ENCODE measurements at regions not wholly inside any gene's neighbourhood (a gene's known extent, or its start where the extent isn't known, plus 50 kb on each side); places are given as distances from the start of the nearest gene placed in this dataset.

- no peaks in the 10 kb centered on the region for H3K27me3 ChIP-seq (ENCODE audit: insufficient read depth, low read depth, low read length)
- H3K9ac ChIP-seq (ENCODE audit: low read length): no peak overlapping the region
- no peak overlapping the region for H3K4me2 ChIP-seq (ENCODE audit: low read length)
- H3K36me3 ChIP-seq (ENCODE audit: insufficient read depth, low read length): no peaks in the 10 kb centered on the region
- H2AFZ ChIP-seq (ENCODE audit: low read depth, low read length): no peak overlapping the region
- H3K9me2 ChIP-seq (ENCODE audit: insufficient read depth, low read length): no peaks in the 10 kb centered on the region
- H4K20me1 ChIP-seq (ENCODE audit: insufficient read depth): no peaks in the 10 kb centered on the region
- H3K27ac ChIP-seq (ENCODE audit: low read length): no peak overlapping the region
- no peaks in the 10 kb centered on the region for H3F3A ChIP-seq (ENCODE audit: insufficient read depth, low read length, poor library complexity, severe bottlenecking)
- H3K4me3 ChIP-seq (ENCODE audit: low read length): no peak overlapping the region
- no peak for TF ChIP-seq TAF1 (IDR thresholded peaks at IDR 0.05; ENCODE audit: low read depth)
- TF ChIP-seq SMC3 (conservative IDR thresholded peaks at IDR 0.05; ENCODE audit: poor library complexity): no peak
- TF ChIP-seq RAD21 (conservative IDR thresholded peaks at IDR 0.05): no peak
- TF ChIP-seq EP300 (conservative IDR thresholded peaks at IDR 0.05; ENCODE audit: poor library complexity, severe bottlenecking): no peak
- no peak for TF ChIP-seq CTCF (IDR thresholded peaks at IDR 0.05; ENCODE audit: poor library complexity, severe bottlenecking)
- TF ChIP-seq EZH2 (IDR thresholded peaks at IDR 0.05; ENCODE audit: borderline replicate concordance, insufficient read depth, low read length, poor library complexity, severe bottlenecking): no peak
- TF ChIP-seq REST (IDR thresholded peaks at IDR 0.05; ENCODE audit: borderline replicate concordance): no peak
- TF ChIP-seq POLR2AphosphoS5 (IDR thresholded peaks at IDR 0.05): no peak
- no peak for TF ChIP-seq MXI1 (conservative IDR thresholded peaks at IDR 0.05; ENCODE audit: poor library complexity, severe bottlenecking)
- H3K9me3 ChIP-seq (ENCODE audit: low read length): no peaks in the 10 kb centered on the region
- H3K79me2 ChIP-seq (replicated peaks; ENCODE audit: insufficient read depth, low read length): no peaks in the 10 kb centered on the region
Measured at GRCh38 chr3:157857440-157857839, 248.8 kb downstream of the SHOX2 start.

GRCh38 chr3:157856078-157856939 lies 249.9 kb downstream of the SHOX2 start:
- H3K4me3 ChIP-seq (ENCODE audit: low read length): no peak overlapping the region
- no peak overlapping the region for H3K27ac ChIP-seq (ENCODE audit: low read length)
- no peak overlapping the region for H3K9ac ChIP-seq (ENCODE audit: low read length)

More at GRCh38 chr3:157856078-157856939, 249.9 kb downstream of the SHOX2 start:
- Histone ChIP-seq H3K27me3 (ENCODE audit: insufficient read depth, low read depth, low read length) (no peaks in the 10 kb centered on the region), H3K9me2 (ENCODE audit: insufficient read depth, low read length) (no peaks in the 10 kb centered on the region), H3F3A (ENCODE audit: insufficient read depth, low read length, poor library complexity, severe bottlenecking) (no peaks in the 10 kb centered on the region), H2AFZ (ENCODE audit: low read depth, low read length) (no peak overlapping the region), H3K79me2 (replicated peaks; ENCODE audit: insufficient read depth, low read length) (no peaks in the 10 kb centered on the region), H4K20me1 (ENCODE audit: insufficient read depth) (no peaks in the 10 kb centered on the region), H3K9me3 (ENCODE audit: low read length) (no peaks in the 10 kb centered on the region), H3K36me3 (ENCODE audit: insufficient read depth, low read length) (no peaks in the 10 kb centered on the region), H3K4me2 (ENCODE audit: low read length) (no peak overlapping the region)
- TF ChIP-seq RAD21 (conservative IDR thresholded peaks at IDR 0.05): no peak
- TF ChIP-seq TAF1 (IDR thresholded peaks at IDR 0.05; ENCODE audit: low read depth): no peak
- TF ChIP-seq EP300 (conservative IDR thresholded peaks at IDR 0.05; ENCODE audit: poor library complexity, severe bottlenecking): no peak
- no peak for TF ChIP-seq CTCF (IDR thresholded peaks at IDR 0.05; ENCODE audit: poor library complexity, severe bottlenecking)
- TF ChIP-seq REST (IDR thresholded peaks at IDR 0.05; ENCODE audit: borderline replicate concordance): no peak
- no peak for TF ChIP-seq SMC3 (conservative IDR thresholded peaks at IDR 0.05; ENCODE audit: poor library complexity)
- TF ChIP-seq EZH2 (IDR thresholded peaks at IDR 0.05; ENCODE audit: borderline replicate concordance, insufficient read depth, low read length, poor library complexity, severe bottlenecking): no peak
- TF ChIP-seq POLR2AphosphoS5 (IDR thresholded peaks at IDR 0.05): no peak
- no peak for TF ChIP-seq MXI1 (conservative IDR thresholded peaks at IDR 0.05; ENCODE audit: poor library complexity, severe bottlenecking)
